Panc1 (cell line): ENCODE measurements at regions not wholly inside any gene's neighbourhood (a gene's known extent, or its start where the extent isn't known, plus 50 kb on each side); places are given as distances from the start of the nearest gene placed in this dataset.

Source experiments
- POLR2AphosphoS5 ChIP-seq: IDR thresholded peaks from 2 replicates; pipeline ENCODE4 v1.6.1; 2012; ENCODE audit warnings: mild to moderate bottlenecking, low read depth, low read length, moderate library complexity
- SIN3A ChIP-seq: IDR thresholded peaks from 2 replicates; pipeline ENCODE4 v1.6.1; 2012; ENCODE audit warnings: low read depth, mild to moderate bottlenecking, low read length, moderate library complexity, borderline replicate concordance; ENCODE audit not compliant: insufficient read depth
- TF ChIP-seq, protein P1 (sequence below), 2 experiments: IDR thresholded peaks; 2 replicates each; pipeline ENCODE4 v1.6.1; 2011 to 2012; ENCODE audit warnings: low read depth in 2 of 2, control low read depth in 1 of 2, low read length in 1 of 2, mild to moderate bottlenecking in 1 of 2, moderate library complexity in 1 of 2; ENCODE audit not compliant: insufficient read depth in 1 of 2
- TF ChIP-seq, protein P2 (sequence below): fragments of 450-650 bp; IDR thresholded peaks from 2 replicates; pipeline ENCODE4 v1.5.1; 2017; ENCODE audit warnings: mild to moderate bottlenecking

DNA sequence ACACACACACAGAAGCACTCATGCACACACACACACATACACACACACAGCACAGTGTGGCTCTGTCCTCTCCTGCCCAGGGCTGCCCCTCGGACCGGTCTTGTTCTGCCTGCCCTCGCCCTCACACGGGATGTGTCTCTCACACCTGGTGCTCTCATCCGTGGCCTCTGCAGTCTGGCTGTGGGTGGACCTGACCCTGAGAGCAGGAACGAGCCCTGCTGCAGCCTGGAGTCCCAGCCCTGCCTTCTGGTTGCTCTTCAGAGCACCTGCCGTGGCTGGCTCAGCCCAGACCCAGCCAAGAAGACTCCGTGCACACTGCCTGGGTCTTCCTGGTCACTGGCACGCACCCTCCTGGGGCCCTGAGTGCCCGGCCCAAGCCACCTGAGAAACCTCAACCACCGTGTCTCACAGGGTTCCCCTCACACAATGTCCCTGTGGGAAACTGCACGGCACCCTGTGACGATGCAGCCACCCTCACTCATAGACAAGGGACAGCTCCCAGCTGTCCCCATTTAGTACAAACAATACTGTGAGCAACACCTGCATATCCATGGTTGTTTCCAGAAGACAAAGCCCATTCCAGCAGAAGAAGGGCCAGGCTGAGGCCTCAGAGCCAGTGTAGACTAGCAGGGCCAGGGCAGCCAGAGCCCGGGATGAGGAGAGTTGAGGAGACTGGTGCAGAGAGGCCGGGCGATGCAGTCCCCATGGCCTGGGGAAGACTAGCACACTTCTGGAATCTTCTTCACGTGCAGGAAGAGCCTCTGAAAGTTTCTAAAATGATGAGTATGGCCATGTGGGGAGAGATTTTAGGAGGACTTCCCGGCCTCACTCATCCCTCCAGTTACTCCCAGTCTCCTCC is 234.0 kb downstream of the NPHP4 start:
- TF ChIP-seq POLR2AphosphoS5 (no peak), SIN3A (no peak)
- TF ChIP-seq, protein P1, sequence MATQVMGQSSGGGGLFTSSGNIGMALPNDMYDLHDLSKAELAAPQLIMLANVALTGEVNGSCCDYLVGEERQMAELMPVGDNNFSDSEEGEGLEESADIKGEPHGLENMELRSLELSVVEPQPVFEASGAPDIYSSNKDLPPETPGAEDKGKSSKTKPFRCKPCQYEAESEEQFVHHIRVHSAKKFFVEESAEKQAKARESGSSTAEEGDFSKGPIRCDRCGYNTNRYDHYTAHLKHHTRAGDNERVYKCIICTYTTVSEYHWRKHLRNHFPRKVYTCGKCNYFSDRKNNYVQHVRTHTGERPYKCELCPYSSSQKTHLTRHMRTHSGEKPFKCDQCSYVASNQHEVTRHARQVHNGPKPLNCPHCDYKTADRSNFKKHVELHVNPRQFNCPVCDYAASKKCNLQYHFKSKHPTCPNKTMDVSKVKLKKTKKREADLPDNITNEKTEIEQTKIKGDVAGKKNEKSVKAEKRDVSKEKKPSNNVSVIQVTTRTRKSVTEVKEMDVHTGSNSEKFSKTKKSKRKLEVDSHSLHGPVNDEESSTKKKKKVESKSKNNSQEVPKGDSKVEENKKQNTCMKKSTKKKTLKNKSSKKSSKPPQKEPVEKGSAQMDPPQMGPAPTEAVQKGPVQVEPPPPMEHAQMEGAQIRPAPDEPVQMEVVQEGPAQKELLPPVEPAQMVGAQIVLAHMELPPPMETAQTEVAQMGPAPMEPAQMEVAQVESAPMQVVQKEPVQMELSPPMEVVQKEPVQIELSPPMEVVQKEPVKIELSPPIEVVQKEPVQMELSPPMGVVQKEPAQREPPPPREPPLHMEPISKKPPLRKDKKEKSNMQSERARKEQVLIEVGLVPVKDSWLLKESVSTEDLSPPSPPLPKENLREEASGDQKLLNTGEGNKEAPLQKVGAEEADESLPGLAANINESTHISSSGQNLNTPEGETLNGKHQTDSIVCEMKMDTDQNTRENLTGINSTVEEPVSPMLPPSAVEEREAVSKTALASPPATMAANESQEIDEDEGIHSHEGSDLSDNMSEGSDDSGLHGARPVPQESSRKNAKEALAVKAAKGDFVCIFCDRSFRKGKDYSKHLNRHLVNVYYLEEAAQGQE (IDR thresholded peaks at IDR 0.05; ENCODE audit: insufficient read depth in 1 of 2, low read depth in 2 of 2, low read length in 1 of 2), result no peak
- TF ChIP-seq, protein P2, sequence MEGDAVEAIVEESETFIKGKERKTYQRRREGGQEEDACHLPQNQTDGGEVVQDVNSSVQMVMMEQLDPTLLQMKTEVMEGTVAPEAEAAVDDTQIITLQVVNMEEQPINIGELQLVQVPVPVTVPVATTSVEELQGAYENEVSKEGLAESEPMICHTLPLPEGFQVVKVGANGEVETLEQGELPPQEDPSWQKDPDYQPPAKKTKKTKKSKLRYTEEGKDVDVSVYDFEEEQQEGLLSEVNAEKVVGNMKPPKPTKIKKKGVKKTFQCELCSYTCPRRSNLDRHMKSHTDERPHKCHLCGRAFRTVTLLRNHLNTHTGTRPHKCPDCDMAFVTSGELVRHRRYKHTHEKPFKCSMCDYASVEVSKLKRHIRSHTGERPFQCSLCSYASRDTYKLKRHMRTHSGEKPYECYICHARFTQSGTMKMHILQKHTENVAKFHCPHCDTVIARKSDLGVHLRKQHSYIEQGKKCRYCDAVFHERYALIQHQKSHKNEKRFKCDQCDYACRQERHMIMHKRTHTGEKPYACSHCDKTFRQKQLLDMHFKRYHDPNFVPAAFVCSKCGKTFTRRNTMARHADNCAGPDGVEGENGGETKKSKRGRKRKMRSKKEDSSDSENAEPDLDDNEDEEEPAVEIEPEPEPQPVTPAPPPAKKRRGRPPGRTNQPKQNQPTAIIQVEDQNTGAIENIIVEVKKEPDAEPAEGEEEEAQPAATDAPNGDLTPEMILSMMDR, result no peak
